Testis (tissue), 2 donors: ENCODE measurements at regions not wholly inside any gene's neighbourhood (a gene's known extent, or its start where the extent isn't known, plus 50 kb on each side); places are given as distances from the start of the nearest gene placed in this dataset.

ENCODE experiments used
- POLR2A ChIP-seq: fragments of 450-650 bp; IDR thresholded peaks from one replicate; pipeline ENCODE4 v1.6.1; 2017; ENCODE audit warnings: antibody characterized with exemption, mild to moderate bottlenecking, moderate library complexity
- TF ChIP-seq, protein P1 (sequence below), 3 experiments: fragments of 450-650 bp in 2 of 3; fragments of 200-600 bp in 1 of 3; sonication (generic) in 1 of 3; IDR thresholded peaks; one replicate each; pipeline ENCODE4 v1.5.1; 2016 to 2019; ENCODE audit warnings: antibody characterized with exemption in 3 of 3, mild to moderate bottlenecking in 2 of 3, moderate library complexity in 1 of 3

DNA sequence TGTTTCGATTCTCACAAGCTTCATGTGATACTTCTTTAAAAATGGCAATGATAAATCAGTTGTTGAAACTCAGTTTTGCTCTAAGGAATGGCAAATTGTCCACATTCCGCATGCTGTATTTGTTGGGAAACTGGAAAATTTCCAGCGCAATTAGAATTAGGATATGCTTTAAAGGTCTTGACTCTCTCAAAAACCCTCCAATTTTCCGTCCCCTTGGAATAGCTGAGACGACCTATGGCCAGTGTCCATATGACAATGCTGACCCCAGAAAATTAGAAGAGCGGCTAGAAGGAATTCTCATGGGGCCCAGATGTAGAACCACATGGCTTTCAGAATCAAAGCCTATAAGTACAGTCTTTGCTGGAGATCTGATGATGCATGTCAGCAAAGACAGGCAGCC, 170.8 kb downstream of the TMEM18 start:
- TF ChIP-seq, protein P1, sequence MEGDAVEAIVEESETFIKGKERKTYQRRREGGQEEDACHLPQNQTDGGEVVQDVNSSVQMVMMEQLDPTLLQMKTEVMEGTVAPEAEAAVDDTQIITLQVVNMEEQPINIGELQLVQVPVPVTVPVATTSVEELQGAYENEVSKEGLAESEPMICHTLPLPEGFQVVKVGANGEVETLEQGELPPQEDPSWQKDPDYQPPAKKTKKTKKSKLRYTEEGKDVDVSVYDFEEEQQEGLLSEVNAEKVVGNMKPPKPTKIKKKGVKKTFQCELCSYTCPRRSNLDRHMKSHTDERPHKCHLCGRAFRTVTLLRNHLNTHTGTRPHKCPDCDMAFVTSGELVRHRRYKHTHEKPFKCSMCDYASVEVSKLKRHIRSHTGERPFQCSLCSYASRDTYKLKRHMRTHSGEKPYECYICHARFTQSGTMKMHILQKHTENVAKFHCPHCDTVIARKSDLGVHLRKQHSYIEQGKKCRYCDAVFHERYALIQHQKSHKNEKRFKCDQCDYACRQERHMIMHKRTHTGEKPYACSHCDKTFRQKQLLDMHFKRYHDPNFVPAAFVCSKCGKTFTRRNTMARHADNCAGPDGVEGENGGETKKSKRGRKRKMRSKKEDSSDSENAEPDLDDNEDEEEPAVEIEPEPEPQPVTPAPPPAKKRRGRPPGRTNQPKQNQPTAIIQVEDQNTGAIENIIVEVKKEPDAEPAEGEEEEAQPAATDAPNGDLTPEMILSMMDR (IDR thresholded peaks at IDR 0.05) = no peak
- no peak for TF ChIP-seq POLR2A
